HCT116 (cell line): ENCODE measurements at regions not wholly inside any gene's neighbourhood (a gene's known extent, or its start where the extent isn't known, plus 50 kb on each side); places are given as distances from the start of the nearest gene placed in this dataset.

ENCODE experiments used
- ATAC-seq: fragments of 200-7000 bp; cut with Tn5 transposase; 2 replicates; pipeline ENCODE4 v1.9.1; 2020; ENCODE audit warnings: mild to moderate bottlenecking, moderate library complexity
- BruUV-seq: library from RNA; stranded (reverse); fragments of 400-500 nt; replicated peaks from 2 replicates; lab custom pipeline; 2021; lab: Mats Ljungman, UMichigan
- CTCF ChIA-PET: fragments of 300-600 bp; sonication (Branson Sonifier 250); formaldehyde crosslinking; loops from one replicate; lab custom pipeline; 2021; ENCODE audit warnings: antibody characterized with exemption; lab: Charles Lee
- POLR2A ChIA-PET: fragments of 300-600, 350-600 bp; sonication (Branson Sonifier 250); formaldehyde crosslinking; loops from one replicate; lab custom pipeline; 2021; ENCODE audit warnings: antibody characterized with exemption; lab: Charles Lee
- RAD21 ChIA-PET, 2 experiments: fragments of 300-600 bp; sonication (Branson Sonifier 250); formaldehyde crosslinking; loops; one replicate each; lab custom pipeline; 2023; ENCODE audit warnings: low total read pairs in 2 of 2; ENCODE audit not compliant: uncharacterized antibody in 2 of 2, unreplicated experiment in 2 of 2, low non-redundant PET in 1 of 2; lab: Charles Lee
- DNase-seq: peaks from one replicate; pipeline ENCODE4 v3.0.0-alpha.2; 2010; ENCODE audit warnings: low read depth, low spot score
- H2AFZ ChIP-seq: fragments of 200-600 bp; shearing (Covaris generic), sonication (generic); 2 replicates; pipeline ENCODE4 v1.6.1; 2017; ENCODE audit warnings: low read depth, mixed run types, mixed read lengths, antibody characterized with exemption, low read length; ENCODE audit not compliant: poor library complexity, severe bottlenecking
- H3K27ac ChIP-seq: 2 replicates; pipeline ENCODE4 v1.5.1; 2012; ENCODE audit warnings: low read depth, low read length
- H3K27me3 ChIP-seq: fragments of 200-600 bp; sonication (generic); 2 replicates; pipeline ENCODE4 v1.6.1; 2016; ENCODE audit warnings: mixed run types, low read length, mixed read lengths; ENCODE audit not compliant: insufficient read depth
- H3K36me3 ChIP-seq, 2 experiments: fragments of 200-500 bp in 1 of 2; fragments of 200-600 bp in 1 of 2; sonication (Bioruptor generic) in 1 of 2; sonication (generic) in 1 of 2; 2 replicates each; pipeline versions ENCODE4 v1.5.1 to v1.6.1; 2014 to 2016; ENCODE audit warnings: low read length in 2 of 2, inconsistent platforms in 1 of 2, mixed read lengths in 1 of 2, mixed run types in 1 of 2; ENCODE audit not compliant: insufficient read depth in 2 of 2, control insufficient read depth in 1 of 2
- H3K4me1 ChIP-seq, 2 experiments: fragments of 200-600 bp in 1 of 2; sonication (generic) in 1 of 2; 2 replicates each; pipeline versions ENCODE4 v1.5.1 to v1.6.1; 2012 to 2017; ENCODE audit warnings: low read length in 2 of 2, inconsistent platforms in 1 of 2, mild to moderate bottlenecking in 1 of 2, mixed read lengths in 1 of 2, mixed run types in 1 of 2, moderate library complexity in 1 of 2; ENCODE audit not compliant: insufficient read depth in 2 of 2, control insufficient read depth in 1 of 2
- H3K4me2 ChIP-seq: fragments of 200-600 bp; sonication (generic); 2 replicates; pipeline ENCODE4 v1.6.1; 2017; ENCODE audit warnings: mixed run types, low read length, mixed read lengths
- H3K4me3 ChIP-seq, 2 experiments: fragments of 200-600 bp in 1 of 2; sonication (generic) in 1 of 2; replicated peaks in 1 of 2; 2 replicates each; pipeline ENCODE4 v1.5.1; 2011 to 2016; ENCODE audit warnings: low read length in 2 of 2, control low read depth in 1 of 2, low read depth in 1 of 2, mild to moderate bottlenecking in 1 of 2, mixed read lengths in 1 of 2, mixed run types in 1 of 2
- H3K79me2 ChIP-seq: fragments of 200-600 bp; sonication (generic); 2 replicates; pipeline ENCODE4 v1.6.1; 2017; ENCODE audit warnings: mild to moderate bottlenecking, mixed run types, low read length, moderate library complexity, mixed read lengths; ENCODE audit not compliant: insufficient read depth
- H3K9ac ChIP-seq: fragments of 200-600 bp; sonication (generic); 2 replicates; pipeline ENCODE4 v1.6.1; 2016; ENCODE audit warnings: low read length, mixed read lengths
- H3K9me2 ChIP-seq: fragments of 200-600 bp; sonication (generic), shearing (Covaris generic); 2 replicates; pipeline ENCODE4 v1.6.1; 2017; ENCODE audit warnings: mixed run types, mild to moderate bottlenecking, moderate library complexity; ENCODE audit not compliant: insufficient read depth
- H3K9me3 ChIP-seq, 2 experiments: fragments of 200-500 bp in 1 of 2; fragments of 200-600 bp in 1 of 2; sonication (Bioruptor generic) in 1 of 2; sonication (generic) in 1 of 2; 2 replicates each; pipeline ENCODE4 v1.6.1; 2014 to 2017; ENCODE audit warnings: low read length in 2 of 2, mixed read lengths in 2 of 2, inconsistent platforms in 1 of 2, low read depth in 1 of 2, mild to moderate bottlenecking in 1 of 2, mixed run types in 1 of 2, moderate library complexity in 1 of 2; ENCODE audit not compliant: control insufficient read depth in 1 of 2, insufficient read depth in 1 of 2
- H4K20me1 ChIP-seq: fragments of 200-600 bp; sonication (generic), shearing (Covaris generic); 2 replicates; pipeline ENCODE4 v1.6.1; 2017; ENCODE audit warnings: mixed run types, mild to moderate bottlenecking, moderate library complexity; ENCODE audit not compliant: insufficient read depth
- ELF1 ChIP-seq: IDR thresholded peaks from 2 replicates; pipeline ENCODE4 v1.6.1; 2012; ENCODE audit warnings: low read depth, borderline replicate concordance
- FOSL1 ChIP-seq: IDR thresholded peaks from 2 replicates; pipeline ENCODE4 v1.6.1; 2012; ENCODE audit warnings: low read depth
- POLR2A ChIP-seq: IDR thresholded peaks from 2 replicates; pipeline ENCODE4 v1.7.0; 2011; ENCODE audit warnings: borderline replicate concordance; ENCODE audit not compliant: insufficient read depth, insufficient read length; ENCODE audit errors: extremely low read depth
- POLR2AphosphoS5 ChIP-seq: IDR thresholded peaks from 2 replicates; pipeline ENCODE4 v1.6.1; 2011; ENCODE audit warnings: mild to moderate bottlenecking, low read depth, low read length, moderate library complexity
- RAD21 ChIP-seq: IDR thresholded peaks from 2 replicates; pipeline ENCODE4 v1.6.1; 2012; ENCODE audit warnings: low read depth, mild to moderate bottlenecking
- SIN3A ChIP-seq: IDR thresholded peaks from 2 replicates; pipeline ENCODE4 v1.6.1; 2012; ENCODE audit warnings: low read depth
- SRF ChIP-seq: IDR thresholded peaks from 2 replicates; pipeline ENCODE4 v1.6.1; 2012; ENCODE audit warnings: low read depth
- TCF7L2 ChIP-seq: IDR thresholded peaks from 2 replicates; pipeline ENCODE4 v1.7.0; 2011; ENCODE audit warnings: borderline replicate concordance, inconsistent platforms; ENCODE audit not compliant: insufficient read depth, insufficient read length; ENCODE audit errors: extremely low read depth
- YY1 ChIP-seq: IDR thresholded peaks from 2 replicates; pipeline ENCODE4 v1.6.1; 2011; ENCODE audit warnings: low read length, low read depth, moderate library complexity, mild to moderate bottlenecking; ENCODE audit not compliant: insufficient replicate concordance; ENCODE audit errors: extremely low read depth
- intact Hi-C: fragments of 100-400 bp; cut with micrococcal nuclease; formaldehyde crosslinking; loops from 2 replicates; pipeline ENCODE4 v1.10.0; 2022
- TF ChIP-seq, protein P1 (sequence below), 3 experiments: fragments of 200-600 bp in 1 of 3; sonication (generic) in 1 of 3; IDR thresholded peaks in 2 of 3; conservative IDR thresholded peaks in 1 of 3; 2 replicates each; pipeline ENCODE4 v1.5.1; 2012 to 2017; ENCODE audit warnings: low read depth in 2 of 3, low read length in 2 of 3, antibody characterized with exemption in 1 of 3, borderline replicate concordance in 1 of 3, control low read depth in 1 of 3, mild to moderate bottlenecking in 1 of 3, mixed read lengths in 1 of 3, mixed run types in 1 of 3, moderate library complexity in 1 of 3; ENCODE audit not compliant: insufficient read depth in 1 of 3

DNA sequence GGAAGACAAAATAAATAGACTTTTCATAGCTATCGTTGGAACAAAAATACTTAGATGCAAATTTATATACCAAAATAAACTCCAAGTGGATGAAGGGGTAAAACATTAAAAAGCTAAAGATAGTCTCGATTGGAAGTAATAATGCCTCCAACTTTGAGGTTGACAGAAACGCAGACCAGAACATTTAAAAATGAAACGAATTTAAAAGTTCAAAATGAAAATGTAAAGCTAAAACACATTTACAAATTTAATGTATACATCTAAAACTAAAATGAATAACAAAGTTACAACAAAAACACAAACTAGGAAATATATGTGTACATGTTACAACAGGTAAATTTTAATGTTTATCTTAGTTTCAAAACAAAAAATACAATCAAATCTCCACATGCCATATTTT, 107.5 kb upstream of the AKR1E2 start:
- H3K4me3 ChIP-seq, result no peak overlapping the region
- no peaks in the 10 kb centered on the region for H3K9me2 ChIP-seq
- ATAC-seq (no peak), DNase-seq (no peak)
- intact Hi-C loops, result no loop called here
- H4K20me1 ChIP-seq, result no peaks in the 10 kb centered on the region
- no TSS peak for BruUV-seq
- H3K36me3 ChIP-seq, result peaks cover 0 to 6% of the 10 kb centered on the region in 2 experiments; a peak in 1 of 4 replicates
- H3K27me3 ChIP-seq, result no peaks in the 10 kb centered on the region
- no peak overlapping the region for H3K27ac ChIP-seq
- no peak for TF ChIP-seq SRF
- no peak for TF ChIP-seq TCF7L2
- no peak for TF ChIP-seq ELF1
- no peak for TF ChIP-seq YY1
- TF ChIP-seq POLR2AphosphoS5, result no peak
- TF ChIP-seq, protein P1, sequence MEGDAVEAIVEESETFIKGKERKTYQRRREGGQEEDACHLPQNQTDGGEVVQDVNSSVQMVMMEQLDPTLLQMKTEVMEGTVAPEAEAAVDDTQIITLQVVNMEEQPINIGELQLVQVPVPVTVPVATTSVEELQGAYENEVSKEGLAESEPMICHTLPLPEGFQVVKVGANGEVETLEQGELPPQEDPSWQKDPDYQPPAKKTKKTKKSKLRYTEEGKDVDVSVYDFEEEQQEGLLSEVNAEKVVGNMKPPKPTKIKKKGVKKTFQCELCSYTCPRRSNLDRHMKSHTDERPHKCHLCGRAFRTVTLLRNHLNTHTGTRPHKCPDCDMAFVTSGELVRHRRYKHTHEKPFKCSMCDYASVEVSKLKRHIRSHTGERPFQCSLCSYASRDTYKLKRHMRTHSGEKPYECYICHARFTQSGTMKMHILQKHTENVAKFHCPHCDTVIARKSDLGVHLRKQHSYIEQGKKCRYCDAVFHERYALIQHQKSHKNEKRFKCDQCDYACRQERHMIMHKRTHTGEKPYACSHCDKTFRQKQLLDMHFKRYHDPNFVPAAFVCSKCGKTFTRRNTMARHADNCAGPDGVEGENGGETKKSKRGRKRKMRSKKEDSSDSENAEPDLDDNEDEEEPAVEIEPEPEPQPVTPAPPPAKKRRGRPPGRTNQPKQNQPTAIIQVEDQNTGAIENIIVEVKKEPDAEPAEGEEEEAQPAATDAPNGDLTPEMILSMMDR (IDR thresholded peaks at IDR 0.05 in 2 of 3, conservative IDR thresholded peaks at IDR 0.05 in 1 of 3; ENCODE audit: borderline replicate concordance in 1 of 3, insufficient read depth in 1 of 3, low read depth in 2 of 3, low read length in 2 of 3), result no peak
- TF ChIP-seq SIN3A, result no peak
- TF ChIP-seq RAD21, result no peak
- no peak for TF ChIP-seq FOSL1
- TF ChIP-seq POLR2A, result no peak
- no peak overlapping the region for H3K9ac ChIP-seq
- H3K4me1 ChIP-seq, result peaks cover 0 to 3% of the 10 kb centered on the region in 2 experiments; a peak in 1 of 4 replicates
- CTCF ChIA-PET, result no interaction called here
- peaks cover 0 to 3% of the 10 kb centered on the region in 2 experiments; a peak in 1 of 4 replicates for H3K9me3 ChIP-seq
- RAD21 ChIA-PET, result no interaction called here
- no peak overlapping the region for H3K4me2 ChIP-seq
- POLR2A ChIA-PET, result interaction anchor here (1.0 kb wide), 1 partner anchor 47 kb away, joined by 3 read pairs; no protein-coding TSS in a partner anchor
- H3K79me2 ChIP-seq, result no peaks in the 10 kb centered on the region
- peak overlapping the region; percentile 46 for H2AFZ ChIP-seq
